ENCODE measurements at regions not wholly inside any gene's neighbourhood (a gene's known extent, or its start where the extent isn't known, plus 50 kb on each side); places are given as distances from the start of the nearest gene placed in this dataset.
"Not testable (repeated sequence)": the region's sequence is repeated elsewhere in the genome, so short reads cannot be mapped to it uniquely, and the experiment has no call there.

DNA sequence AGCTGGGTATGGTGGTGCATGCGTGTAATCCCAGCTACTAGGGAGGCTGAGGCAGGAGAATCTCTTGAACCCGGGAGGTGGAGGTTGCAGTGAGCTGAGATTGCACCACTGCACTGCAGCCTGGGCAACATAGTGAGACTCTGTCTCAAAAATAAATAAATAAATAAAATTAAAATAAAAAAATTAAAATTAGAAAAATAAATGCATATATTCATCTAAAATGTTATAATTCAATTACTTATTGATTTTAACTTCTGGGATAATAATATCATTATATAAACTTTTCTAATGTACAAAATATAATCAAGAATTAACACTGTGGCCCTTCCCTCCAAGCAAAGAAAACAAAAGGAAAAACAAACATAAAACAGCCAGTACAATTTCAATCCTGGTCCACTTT lies 485.4 kb upstream of the SOX11 start:
- TF ChIP-seq, protein P1, sequence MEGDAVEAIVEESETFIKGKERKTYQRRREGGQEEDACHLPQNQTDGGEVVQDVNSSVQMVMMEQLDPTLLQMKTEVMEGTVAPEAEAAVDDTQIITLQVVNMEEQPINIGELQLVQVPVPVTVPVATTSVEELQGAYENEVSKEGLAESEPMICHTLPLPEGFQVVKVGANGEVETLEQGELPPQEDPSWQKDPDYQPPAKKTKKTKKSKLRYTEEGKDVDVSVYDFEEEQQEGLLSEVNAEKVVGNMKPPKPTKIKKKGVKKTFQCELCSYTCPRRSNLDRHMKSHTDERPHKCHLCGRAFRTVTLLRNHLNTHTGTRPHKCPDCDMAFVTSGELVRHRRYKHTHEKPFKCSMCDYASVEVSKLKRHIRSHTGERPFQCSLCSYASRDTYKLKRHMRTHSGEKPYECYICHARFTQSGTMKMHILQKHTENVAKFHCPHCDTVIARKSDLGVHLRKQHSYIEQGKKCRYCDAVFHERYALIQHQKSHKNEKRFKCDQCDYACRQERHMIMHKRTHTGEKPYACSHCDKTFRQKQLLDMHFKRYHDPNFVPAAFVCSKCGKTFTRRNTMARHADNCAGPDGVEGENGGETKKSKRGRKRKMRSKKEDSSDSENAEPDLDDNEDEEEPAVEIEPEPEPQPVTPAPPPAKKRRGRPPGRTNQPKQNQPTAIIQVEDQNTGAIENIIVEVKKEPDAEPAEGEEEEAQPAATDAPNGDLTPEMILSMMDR (IDR thresholded peaks at IDR 0.05; ENCODE audit: low read depth, low read length, poor library complexity, severe bottlenecking): not testable (repeated sequence)
- TF ChIP-seq EZH2phosphoT487 (IDR thresholded peaks at IDR 0.05; ENCODE audit: borderline replicate concordance, low read length): not testable (repeated sequence)
